ENCODE measurements at regions not wholly inside any gene's neighbourhood (a gene's known extent, or its start where the extent isn't known, plus 50 kb on each side); places are given as distances from the start of the nearest gene placed in this dataset.

DNA sequence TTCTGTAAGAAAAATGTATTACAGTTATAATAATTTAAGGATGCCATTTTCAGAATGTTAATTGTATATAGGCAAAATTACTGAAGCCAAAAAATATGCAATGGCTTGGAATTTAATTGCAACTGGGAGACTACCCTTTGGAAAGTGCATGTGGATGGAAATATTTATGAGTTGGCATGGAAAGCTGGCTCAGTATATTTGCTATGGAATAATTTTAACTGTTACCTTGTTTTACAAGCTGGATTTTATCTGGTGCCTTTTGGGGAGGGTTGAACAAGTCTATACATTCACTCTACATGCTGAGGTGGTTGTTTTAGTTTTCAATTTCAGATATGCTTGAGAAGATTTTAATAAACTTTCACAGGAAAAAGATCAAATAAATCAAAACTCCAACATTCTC, 80.9 kb upstream of the ABCB5 start:
- Histone ChIP-seq H3K4me3 (ENCODE audit: low read depth, low read length, poor library complexity, severe bottlenecking) (no peak overlapping the region), H3K36me3 (ENCODE audit: insufficient read depth, low read length) (no peaks in the 10 kb centered on the region), H3K4me2 (ENCODE audit: low read length) (no peak overlapping the region), H4K20me1 (ENCODE audit: insufficient read depth, low read length) (no peaks in the 10 kb centered on the region), H3K79me2 (ENCODE audit: insufficient read depth, low read depth, low read length) (no peaks in the 10 kb centered on the region), H3K9me3 (ENCODE audit: low read length) (no peaks in the 10 kb centered on the region), H2AFZ (ENCODE audit: low read length) (no peak overlapping the region), H3K9me2 (ENCODE audit: insufficient read depth, low read length) (no peaks in the 10 kb centered on the region; the same call in 1 of the 2 replicates), H3K4me1 (ENCODE audit: insufficient read depth, low read length, poor library complexity, severe bottlenecking) (no peaks in the 10 kb centered on the region), H3K27ac (ENCODE audit: low read depth, low read length, poor library complexity, severe bottlenecking) (no peak overlapping the region)
- TF ChIP-seq, protein P1, sequence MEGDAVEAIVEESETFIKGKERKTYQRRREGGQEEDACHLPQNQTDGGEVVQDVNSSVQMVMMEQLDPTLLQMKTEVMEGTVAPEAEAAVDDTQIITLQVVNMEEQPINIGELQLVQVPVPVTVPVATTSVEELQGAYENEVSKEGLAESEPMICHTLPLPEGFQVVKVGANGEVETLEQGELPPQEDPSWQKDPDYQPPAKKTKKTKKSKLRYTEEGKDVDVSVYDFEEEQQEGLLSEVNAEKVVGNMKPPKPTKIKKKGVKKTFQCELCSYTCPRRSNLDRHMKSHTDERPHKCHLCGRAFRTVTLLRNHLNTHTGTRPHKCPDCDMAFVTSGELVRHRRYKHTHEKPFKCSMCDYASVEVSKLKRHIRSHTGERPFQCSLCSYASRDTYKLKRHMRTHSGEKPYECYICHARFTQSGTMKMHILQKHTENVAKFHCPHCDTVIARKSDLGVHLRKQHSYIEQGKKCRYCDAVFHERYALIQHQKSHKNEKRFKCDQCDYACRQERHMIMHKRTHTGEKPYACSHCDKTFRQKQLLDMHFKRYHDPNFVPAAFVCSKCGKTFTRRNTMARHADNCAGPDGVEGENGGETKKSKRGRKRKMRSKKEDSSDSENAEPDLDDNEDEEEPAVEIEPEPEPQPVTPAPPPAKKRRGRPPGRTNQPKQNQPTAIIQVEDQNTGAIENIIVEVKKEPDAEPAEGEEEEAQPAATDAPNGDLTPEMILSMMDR (conservative IDR thresholded peaks at IDR 0.05; ENCODE audit: low read length): no peak
- no peak for TF ChIP-seq EZH2phosphoT487 (IDR thresholded peaks at IDR 0.05; ENCODE audit: borderline replicate concordance, low read depth, low read length)
- ChIA-PET POLR2A (no interaction called here), CTCF (ENCODE audit: unreplicated experiment) (no interaction called here)
- BruUV-seq (replicated peaks): no TSS peak
- DNase-seq (ENCODE audit: low spot score): no peak
- intact Hi-C loops (cut with micrococcal nuclease; ENCODE audit: unreplicated experiment): no loop called here

DNA sequence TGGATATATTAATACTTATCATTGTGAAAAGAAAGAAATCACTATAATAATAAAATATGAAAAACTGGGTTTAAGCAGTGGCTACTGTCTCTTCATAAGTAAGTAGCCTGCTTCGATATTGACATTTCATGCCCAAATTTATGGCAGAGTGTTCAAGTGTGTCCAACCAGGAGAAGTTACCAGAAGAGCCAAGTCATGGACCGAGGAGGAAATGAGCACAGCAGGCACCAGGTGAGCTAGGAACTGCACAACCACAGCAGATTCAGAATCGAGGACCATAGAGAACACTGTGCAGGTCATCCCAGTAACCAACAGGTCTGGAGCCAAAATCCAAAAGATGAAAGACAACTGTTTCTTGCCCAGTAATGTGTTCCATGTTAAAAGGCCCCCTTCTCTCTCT, 79.9 kb upstream of the ABCB5 start:
- TF ChIP-seq, protein P1 (conservative IDR thresholded peaks at IDR 0.05; ENCODE audit: low read length): no peak
- no peak for TF ChIP-seq EZH2phosphoT487 (IDR thresholded peaks at IDR 0.05; ENCODE audit: borderline replicate concordance, low read depth, low read length)
- Histone ChIP-seq H3K36me3 (ENCODE audit: insufficient read depth, low read length) (no peaks in the 10 kb centered on the region), H3K4me3 (ENCODE audit: low read depth, low read length, poor library complexity, severe bottlenecking) (no peak overlapping the region), H3K4me2 (ENCODE audit: low read length) (no peak overlapping the region), H3K27ac (ENCODE audit: low read depth, low read length, poor library complexity, severe bottlenecking) (no peak overlapping the region), H3K4me1 (ENCODE audit: insufficient read depth, low read length, poor library complexity, severe bottlenecking) (no peaks in the 10 kb centered on the region), H2AFZ (ENCODE audit: low read length) (no peak overlapping the region), H4K20me1 (ENCODE audit: insufficient read depth, low read length) (no peaks in the 10 kb centered on the region), H3K79me2 (ENCODE audit: insufficient read depth, low read depth, low read length) (no peaks in the 10 kb centered on the region), H3K9me2 (ENCODE audit: insufficient read depth, low read length) (no peaks in the 10 kb centered on the region), H3K9me3 (ENCODE audit: low read length) (no peaks in the 10 kb centered on the region)
- no peak for DNase-seq (ENCODE audit: low spot score)
- intact Hi-C loops (cut with micrococcal nuclease; ENCODE audit: unreplicated experiment): no loop called here
- no TSS peak for BruUV-seq (replicated peaks)
- POLR2A ChIA-PET: interaction anchor here (0.7 kb wide), 1 partner anchor 514 kb away, joined by 3 read pairs; no protein-coding TSS in a partner anchor
- CTCF ChIA-PET (ENCODE audit: unreplicated experiment): no interaction called here

DNA sequence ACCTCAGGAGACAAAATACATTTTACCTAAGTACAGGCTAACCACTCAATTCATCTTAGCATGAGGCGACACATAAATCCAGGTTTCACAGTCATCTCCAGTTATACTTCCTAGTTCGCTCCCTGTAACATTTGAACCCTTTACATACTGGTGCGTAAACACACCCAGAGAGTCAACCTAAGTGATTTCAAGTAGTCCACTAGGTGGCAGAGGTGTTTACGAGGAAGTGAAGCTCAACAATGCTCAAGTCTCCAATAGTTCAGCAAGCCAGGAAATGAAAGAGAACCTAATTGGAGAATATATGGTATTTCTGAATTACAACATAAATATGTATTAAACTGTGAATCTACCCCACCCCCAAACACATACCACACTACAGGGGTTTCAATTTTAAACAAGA, 76.3 kb upstream of the ABCB5 start:
- ChIA-PET POLR2A (no interaction called here), CTCF (ENCODE audit: unreplicated experiment) (no interaction called here)
- Histone ChIP-seq H2AFZ (ENCODE audit: low read length) (no peak overlapping the region), H3K79me2 (ENCODE audit: insufficient read depth, low read depth, low read length) (no peaks in the 10 kb centered on the region), H3K36me3 (ENCODE audit: insufficient read depth, low read length) (no peaks in the 10 kb centered on the region), H3K9me2 (ENCODE audit: insufficient read depth, low read length) (no peaks in the 10 kb centered on the region), H3K27ac (ENCODE audit: low read depth, low read length, poor library complexity, severe bottlenecking) (no peak overlapping the region), H3K4me1 (ENCODE audit: insufficient read depth, low read length, poor library complexity, severe bottlenecking) (no peaks in the 10 kb centered on the region), H3K4me2 (ENCODE audit: low read length) (no peak overlapping the region), H4K20me1 (ENCODE audit: insufficient read depth, low read length) (no peaks in the 10 kb centered on the region), H3K4me3 (ENCODE audit: low read depth, low read length, poor library complexity, severe bottlenecking) (no peak overlapping the region), H3K9me3 (ENCODE audit: low read length) (no peaks in the 10 kb centered on the region)
- TF ChIP-seq, protein P1 (conservative IDR thresholded peaks at IDR 0.05; ENCODE audit: low read length): peak; percentile 61
- TF ChIP-seq EZH2phosphoT487 (IDR thresholded peaks at IDR 0.05; ENCODE audit: borderline replicate concordance, low read depth, low read length): no peak
- BruUV-seq (replicated peaks): no TSS peak
- intact Hi-C loops (cut with micrococcal nuclease; ENCODE audit: unreplicated experiment): no loop called here
- DNase-seq (ENCODE audit: low spot score): peak; percentile 20

All from OCI-LY7 (cell line).